Right cardiac atrium (tissue), 5 donors: ENCODE measurements at regions not wholly inside any gene's neighbourhood (a gene's known extent, or its start where the extent isn't known, plus 50 kb on each side); places are given as distances from the start of the nearest gene placed in this dataset.

ENCODE experiments used
- ATAC-seq, 2 donors: fragments of 200-7000 bp; cut with Tn5 transposase; one replicate each; pipeline versions ENCODE4 v1.8.0 to v1.9.1; 2020; ENCODE audit warnings: moderate library complexity in 2 of 2, mild to moderate bottlenecking in 1 of 2
- DNase-seq, 3 donors: peaks; one replicate each; pipeline ENCODE4 v3.0.0-alpha.2; 2020
- H3K27ac ChIP-seq: one replicate; pipeline ENCODE4 v1.5.1; 2013; ENCODE audit warnings: mild to moderate bottlenecking, low read length, control low read depth, moderate library complexity
- H3K27me3 ChIP-seq: one replicate; pipeline ENCODE4 v1.6.1; 2013; ENCODE audit not compliant: control insufficient read depth, insufficient read depth
- H3K4me1 ChIP-seq: one replicate; pipeline ENCODE4 v1.6.1; 2013; ENCODE audit warnings: low read length; ENCODE audit not compliant: control insufficient read depth, insufficient read depth
- H3K4me3 ChIP-seq: one replicate; pipeline ENCODE4 v1.5.1; 2013; ENCODE audit warnings: low read length, control low read depth
- H3K9me3 ChIP-seq: one replicate; pipeline ENCODE4 v1.6.1; 2013; ENCODE audit warnings: low read length; ENCODE audit not compliant: control insufficient read depth
- WGBS: extraction: QIAGEN DNeasy Blood & Tissue Kit; methylation state at CpG from one replicate; pipeline ENCODE4 v1.1.7; 2013; 5-methylcytosine and 5-hydroxymethylcytosine counted together
- intact Hi-C, 4 donors: fragments of 100-400 bp; cut with DNase I; formaldehyde crosslinking; loops; one replicate each; pipeline versions ENCODE4 v1.11.0 to v1.14.0; 2022 to 2023
- donor health status: healthy with polysubstance abuse.
- donor health status: DM: no; HTN: yes; CAD: no.
- donor health status: DM: no; HTN: no; CAD: no.
- donor health status: DM: no; HTN: yes; CAD: no; lungs with severe emphysema.
- donor health status: DM: yes; HTN: yes; CAD: no.

GRCh38 chr12:115313929-115314328 is 630.0 kb upstream of the TBX3 start:
- Histone ChIP-seq H3K4me1 (no peaks in the 10 kb centered on the region), H3K9me3 (no peaks in the 10 kb centered on the region), H3K4me3 (no peak overlapping the region), H3K27ac (no peak overlapping the region), H3K27me3 (no peaks in the 10 kb centered on the region)
- DNase-seq (no peak), ATAC-seq (no peak)
- intact Hi-C loops = no loop called here
- WGBS = 49% methylated on average over 2 of the region's 2 CpGs

- H3K9me3 ChIP-seq = no peaks in the 10 kb centered on the region
- DNase-seq (no peak), ATAC-seq (no peak)
- no peak overlapping the region for H3K27ac ChIP-seq
- 85% methylated on average over 3 of the region's 3 CpGs for WGBS
- intact Hi-C loops = no loop called here
- no peaks in the 10 kb centered on the region for H3K4me1 ChIP-seq
- no peaks in the 10 kb centered on the region for H3K27me3 ChIP-seq
- H3K4me3 ChIP-seq = no peak overlapping the region
These were observed 628.9 kb upstream of the TBX3 start for GRCh38 chr12:115312901-115313300.

GRCh38 chr12:115311875-115312274 is 627.9 kb upstream of the TBX3 start:
- Histone ChIP-seq H3K27ac (no peak overlapping the region), H3K4me3 (no peak overlapping the region), H3K4me1 (no peaks in the 10 kb centered on the region), H3K27me3 (no peaks in the 10 kb centered on the region), H3K9me3 (no peaks in the 10 kb centered on the region)
- ATAC-seq (no peak), DNase-seq (no peak)
- intact Hi-C loops = no loop called here
- 84% methylated on average over 4 of the region's 4 CpGs for WGBS

GRCh38 chr12:115308918-115309317 is 624.9 kb upstream of the TBX3 start:
- no peaks in the 10 kb centered on the region for H3K9me3 ChIP-seq
- intact Hi-C loops = no loop called here
- no peaks in the 10 kb centered on the region for H3K27me3 ChIP-seq
- no peak overlapping the region for H3K4me3 ChIP-seq
- no peaks in the 10 kb centered on the region for H3K4me1 ChIP-seq
- DNase-seq (no peak), ATAC-seq (no peak)
- 89% methylated on average over 1 of the region's 1 CpG for WGBS
- H3K27ac ChIP-seq = no peak overlapping the region

- Histone ChIP-seq H3K4me1 (no peaks in the 10 kb centered on the region), H3K27me3 (no peaks in the 10 kb centered on the region), H3K27ac (no peak overlapping the region), H3K9me3 (no peaks in the 10 kb centered on the region), H3K4me3 (no peak overlapping the region)
- WGBS = 83% methylated on average over 4 of the region's 4 CpGs
- DNase-seq = no peak
- no peak for ATAC-seq
- intact Hi-C loops = no loop called here
These were observed 622.4 kb upstream of the TBX3 start for GRCh38 chr12:115306380-115306779.

- no peaks in the 10 kb centered on the region for H3K9me3 ChIP-seq
- no peaks in the 10 kb centered on the region for H3K4me1 ChIP-seq
- DNase-seq (no peak), ATAC-seq (peak in 1 of 2 donors; percentile 40)
- no peak overlapping the region for H3K4me3 ChIP-seq
- intact Hi-C loops = no loop called here
- no peaks in the 10 kb centered on the region for H3K27me3 ChIP-seq
- no peak overlapping the region for H3K27ac ChIP-seq
- WGBS = 83% methylated on average over 3 of the region's 3 CpGs
These were observed 621.9 kb upstream of the TBX3 start for GRCh38 chr12:115305867-115306266.

GRCh38 chr12:115305275-115305674 is 621.3 kb upstream of the TBX3 start:
- H3K9me3 ChIP-seq = no peaks in the 10 kb centered on the region
- DNase-seq = no peak
- intact Hi-C loops = no loop called here

GRCh38 chr12:115303723-115304309 is 619.8 kb upstream of the TBX3 start:
- WGBS = 61% methylated on average over 4 of the region's 4 CpGs
- no peak overlapping the region for H3K4me3 ChIP-seq
- H3K27me3 ChIP-seq = no peaks in the 10 kb centered on the region
- no peak for ATAC-seq
- no peaks in the 10 kb centered on the region for H3K9me3 ChIP-seq
- H3K27ac ChIP-seq = no peak overlapping the region
- intact Hi-C loops = no loop called here
- H3K4me1 ChIP-seq = no peaks in the 10 kb centered on the region
- no peak for DNase-seq

More at GRCh38 chr12:115305275-115305674, 621.3 kb upstream of the TBX3 start:
- WGBS = 89% methylated on average over 4 of the region's 4 CpGs
- no peaks in the 10 kb centered on the region for H3K4me1 ChIP-seq
- no peaks in the 10 kb centered on the region for H3K27me3 ChIP-seq
- no peak overlapping the region for H3K27ac ChIP-seq
- ATAC-seq = no peak
- H3K4me3 ChIP-seq = no peak overlapping the region

- Histone ChIP-seq H3K27me3 (no peaks in the 10 kb centered on the region), H3K27ac (no peak overlapping the region), H3K9me3 (no peaks in the 10 kb centered on the region), H3K4me1 (no peaks in the 10 kb centered on the region), H3K4me3 (no peak overlapping the region)
- no peak for DNase-seq
- intact Hi-C loops = no loop called here
- 84% methylated on average over 2 of the region's 2 CpGs for WGBS
- ATAC-seq = no peak
These were observed 613.5 kb upstream of the TBX3 start for GRCh38 chr12:115297445-115297844.

GRCh38 chr12:115296613-115297198 is 612.7 kb upstream of the TBX3 start:
- DNase-seq (no peak), ATAC-seq (no peak)
- intact Hi-C loops = no loop called here
- H3K27ac ChIP-seq = no peak overlapping the region
- no peaks in the 10 kb centered on the region for H3K9me3 ChIP-seq
- H3K27me3 ChIP-seq = no peaks in the 10 kb centered on the region
- WGBS = 90% methylated on average over 5 of the region's 5 CpGs
- no peaks in the 10 kb centered on the region for H3K4me1 ChIP-seq
- H3K4me3 ChIP-seq = no peak overlapping the region

- WGBS = 76% methylated on average over 3 of the region's 3 CpGs
- no peak overlapping the region for H3K27ac ChIP-seq
- intact Hi-C loops = no loop called here
These were observed 611.9 kb upstream of the TBX3 start for GRCh38 chr12:115295886-115296285.

More at GRCh38 chr12:115295886-115296285, 611.9 kb upstream of the TBX3 start:
- Histone ChIP-seq H3K27me3 (no peaks in the 10 kb centered on the region), H3K9me3 (no peaks in the 10 kb centered on the region), H3K4me3 (no peak overlapping the region), H3K4me1 (no peaks in the 10 kb centered on the region)
- no peak for ATAC-seq
- DNase-seq = no peak
